ENCODE measurements at regions not wholly inside any gene's neighbourhood (a gene's known extent, or its start where the extent isn't known, plus 50 kb on each side); places are given as distances from the start of the nearest gene placed in this dataset.
"Not testable (repeated sequence)": the region's sequence is repeated elsewhere in the genome, so short reads cannot be mapped to it uniquely, and the experiment has no call there.

DNA sequence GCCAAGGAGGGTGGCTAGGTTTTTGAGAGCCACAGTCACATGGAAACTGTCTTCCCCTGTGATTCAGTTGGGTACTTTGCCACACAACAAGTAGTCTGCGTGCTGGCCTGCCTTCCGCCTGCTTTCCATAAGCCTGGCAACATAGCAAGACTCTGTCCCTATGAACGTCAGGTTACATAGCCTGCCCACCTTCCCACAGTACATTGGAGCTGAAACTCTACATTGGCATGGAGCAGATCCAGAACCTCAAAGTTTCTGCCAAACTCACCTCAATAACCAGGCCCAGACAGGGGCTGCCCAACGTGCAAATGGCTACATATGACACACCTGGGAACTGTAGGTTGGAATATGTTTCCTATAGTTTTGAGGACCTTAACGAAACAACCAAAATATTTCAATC, 140.6 kb upstream of the PRICKLE2 start:
- Histone ChIP-seq H3K27me3 (no peaks in the 10 kb centered on the region), H3K9me3 (no peaks in the 10 kb centered on the region), H3K36me3 (no peaks in the 10 kb centered on the region), H3K27ac (no peak overlapping the region), H3K4me1 (peaks cover 4% of the 10 kb centered on the region), H3K4me3 (no peak overlapping the region)
- TF ChIP-seq, protein P1, sequence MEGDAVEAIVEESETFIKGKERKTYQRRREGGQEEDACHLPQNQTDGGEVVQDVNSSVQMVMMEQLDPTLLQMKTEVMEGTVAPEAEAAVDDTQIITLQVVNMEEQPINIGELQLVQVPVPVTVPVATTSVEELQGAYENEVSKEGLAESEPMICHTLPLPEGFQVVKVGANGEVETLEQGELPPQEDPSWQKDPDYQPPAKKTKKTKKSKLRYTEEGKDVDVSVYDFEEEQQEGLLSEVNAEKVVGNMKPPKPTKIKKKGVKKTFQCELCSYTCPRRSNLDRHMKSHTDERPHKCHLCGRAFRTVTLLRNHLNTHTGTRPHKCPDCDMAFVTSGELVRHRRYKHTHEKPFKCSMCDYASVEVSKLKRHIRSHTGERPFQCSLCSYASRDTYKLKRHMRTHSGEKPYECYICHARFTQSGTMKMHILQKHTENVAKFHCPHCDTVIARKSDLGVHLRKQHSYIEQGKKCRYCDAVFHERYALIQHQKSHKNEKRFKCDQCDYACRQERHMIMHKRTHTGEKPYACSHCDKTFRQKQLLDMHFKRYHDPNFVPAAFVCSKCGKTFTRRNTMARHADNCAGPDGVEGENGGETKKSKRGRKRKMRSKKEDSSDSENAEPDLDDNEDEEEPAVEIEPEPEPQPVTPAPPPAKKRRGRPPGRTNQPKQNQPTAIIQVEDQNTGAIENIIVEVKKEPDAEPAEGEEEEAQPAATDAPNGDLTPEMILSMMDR (IDR thresholded peaks at IDR 0.05), result no peak
- TF ChIP-seq POLR2A (IDR thresholded peaks at IDR 0.05) (no peak), POLR2AphosphoS5 (IDR thresholded peaks at IDR 0.05) (no peak), EP300 (IDR thresholded peaks at IDR 0.05) (no peak)
- DNase-seq (ENCODE audit: low spot score in 2 of 2), result no peak
- WGBS, result 76% methylated on average over 5 of the region's 5 CpGs

DNA sequence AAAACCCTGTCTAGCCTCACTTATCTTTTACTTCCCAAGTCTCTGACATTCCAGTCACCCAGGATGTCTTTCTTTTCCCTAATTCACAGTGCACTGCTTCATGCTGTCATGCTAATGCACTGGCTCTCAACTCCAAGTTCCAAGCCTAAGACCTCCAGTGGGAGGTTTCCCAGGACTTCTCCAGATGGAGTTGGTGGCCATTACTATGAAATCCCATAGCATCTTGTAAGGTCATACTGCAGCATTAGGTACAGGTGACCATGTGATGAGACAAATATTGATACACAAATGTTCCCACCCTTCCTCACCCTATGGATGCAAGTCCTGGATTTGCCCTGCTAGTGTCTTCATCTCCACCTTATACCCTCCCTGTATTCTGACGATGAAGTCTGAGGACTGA, 138.6 kb upstream of the PRICKLE2 start:
- H3K4me1 ChIP-seq, result peaks cover 4% of the 10 kb centered on the region
- H3K27me3 ChIP-seq, result no peaks in the 10 kb centered on the region
- no peak overlapping the region for H3K4me3 ChIP-seq
- no peaks in the 10 kb centered on the region for H3K36me3 ChIP-seq
- no peak overlapping the region for H3K27ac ChIP-seq
- WGBS, result 100% methylated on average over 1 of the region's 1 CpG
- H3K9me3 ChIP-seq, result no peaks in the 10 kb centered on the region
- no peak for DNase-seq (ENCODE audit: low spot score in 2 of 2)
- TF ChIP-seq EP300 (IDR thresholded peaks at IDR 0.05), result no peak
- TF ChIP-seq POLR2A (IDR thresholded peaks at IDR 0.05), result no peak
- TF ChIP-seq POLR2AphosphoS5 (IDR thresholded peaks at IDR 0.05), result no peak
- TF ChIP-seq, protein P1 (IDR thresholded peaks at IDR 0.05), result no peak

DNA sequence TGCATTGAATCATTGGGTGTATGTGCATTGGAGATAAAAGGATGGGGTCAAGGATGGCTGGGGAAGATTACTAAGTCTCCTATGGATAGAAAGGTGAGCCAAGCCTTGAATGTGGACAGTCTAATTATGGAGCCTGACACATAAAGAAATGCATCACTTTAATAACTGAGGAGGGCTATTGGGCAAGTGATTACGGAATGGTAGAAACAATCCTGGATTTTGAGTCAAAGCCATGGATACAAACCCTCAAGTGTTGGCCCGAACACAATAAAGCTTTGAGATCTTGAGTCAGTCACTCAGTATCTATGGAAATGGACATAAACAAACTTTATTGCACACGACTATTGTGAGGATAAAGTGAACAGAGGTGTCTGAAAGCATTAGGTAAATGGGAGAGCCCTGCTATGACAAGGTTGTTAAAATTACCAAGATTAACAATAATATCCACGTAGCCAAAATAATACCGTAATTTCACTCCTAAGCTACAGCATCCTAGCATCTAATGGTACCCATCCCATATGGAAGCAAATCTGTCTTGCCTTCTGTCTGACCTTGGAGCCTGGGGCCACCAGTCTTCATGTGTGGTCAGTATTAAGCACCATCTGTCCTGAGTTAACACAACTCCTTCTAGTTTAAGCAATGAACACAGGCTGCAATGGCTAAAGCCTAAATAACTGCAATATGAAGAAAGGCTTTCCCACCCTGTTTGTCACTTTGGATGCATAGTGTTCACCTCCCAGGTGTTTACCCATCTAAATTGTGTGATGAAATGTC, 136.9 kb upstream of the PRICKLE2 start:
- WGBS, result 68% methylated on average over 5 of the region's 5 CpGs
- Histone ChIP-seq H3K27me3 (no peaks in the 10 kb centered on the region), H3K9me3 (no peaks in the 10 kb centered on the region), H3K27ac (no peak overlapping the region), H3K4me3 (no peak overlapping the region), H3K36me3 (no peaks in the 10 kb centered on the region), H3K4me1 (no peaks in the 10 kb centered on the region)
- no peak for DNase-seq (ENCODE audit: low spot score in 2 of 2)
- TF ChIP-seq, protein P1 (IDR thresholded peaks at IDR 0.05), result no peak
- no peak for TF ChIP-seq POLR2A (IDR thresholded peaks at IDR 0.05)
- TF ChIP-seq POLR2AphosphoS5 (IDR thresholded peaks at IDR 0.05), result no peak
- no peak for TF ChIP-seq EP300 (IDR thresholded peaks at IDR 0.05)

DNA sequence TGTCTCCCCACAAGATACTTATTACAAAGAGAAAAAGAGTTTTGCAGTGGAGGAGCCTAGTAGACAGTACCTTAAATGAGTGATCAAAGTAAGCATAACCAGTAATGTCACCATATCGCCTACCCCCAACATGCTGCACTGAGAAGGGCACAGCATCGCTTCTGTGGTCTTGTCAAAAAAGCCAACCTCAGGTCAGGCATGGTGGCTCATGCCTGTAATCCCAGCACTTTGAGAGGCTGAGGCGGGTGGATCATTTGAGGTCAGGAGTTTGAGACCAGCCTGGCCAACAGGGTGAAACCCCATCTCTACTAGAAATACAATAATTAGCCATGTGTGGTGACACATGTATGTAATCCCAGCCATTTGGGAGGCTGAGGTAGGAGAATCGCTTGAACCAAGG, 135.8 kb upstream of the PRICKLE2 start:
- not testable (repeated sequence) for DNase-seq (ENCODE audit: low spot score in 2 of 2); H3K9me3 ChIP-seq; H3K4me3 ChIP-seq; H3K27me3 ChIP-seq; H3K36me3 ChIP-seq; H3K4me1 ChIP-seq; H3K27ac ChIP-seq
- WGBS, result 79% methylated on average over 3 of the region's 4 CpGs

DNA sequence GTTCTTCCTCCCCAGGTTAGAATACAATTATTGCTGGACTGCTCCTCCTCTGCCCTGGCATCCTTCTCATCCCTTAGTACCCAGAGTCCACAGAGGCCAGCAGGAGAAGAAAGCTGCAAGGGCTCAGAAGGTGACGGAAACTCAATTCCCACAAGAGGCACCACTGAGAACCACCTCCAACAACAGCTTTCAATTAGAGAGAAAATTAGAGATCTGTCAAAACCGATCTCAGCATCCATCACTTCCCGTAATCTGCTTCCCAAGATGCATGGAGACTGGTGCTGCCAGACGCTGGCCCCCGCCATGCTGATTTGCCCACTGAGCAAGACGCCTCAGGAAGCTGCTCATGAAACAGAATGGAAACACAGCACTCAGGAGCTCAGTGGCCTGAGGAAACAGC, 135.0 kb upstream of the PRICKLE2 start:
- H3K4me1 ChIP-seq, result peaks cover 4% of the 10 kb centered on the region
- H3K9me3 ChIP-seq, result no peaks in the 10 kb centered on the region
- 97% methylated on average over 6 of the region's 6 CpGs for WGBS
- TF ChIP-seq, protein P1 (IDR thresholded peaks at IDR 0.05), result no peak
- TF ChIP-seq POLR2A (IDR thresholded peaks at IDR 0.05) (no peak), EP300 (IDR thresholded peaks at IDR 0.05) (no peak), POLR2AphosphoS5 (IDR thresholded peaks at IDR 0.05) (no peak)
- no peaks in the 10 kb centered on the region for H3K27me3 ChIP-seq
- DNase-seq (ENCODE audit: low spot score in 2 of 2), result no peak
- H3K4me3 ChIP-seq, result no peak overlapping the region
- H3K27ac ChIP-seq, result no peak overlapping the region
- H3K36me3 ChIP-seq, result no peaks in the 10 kb centered on the region

DNA sequence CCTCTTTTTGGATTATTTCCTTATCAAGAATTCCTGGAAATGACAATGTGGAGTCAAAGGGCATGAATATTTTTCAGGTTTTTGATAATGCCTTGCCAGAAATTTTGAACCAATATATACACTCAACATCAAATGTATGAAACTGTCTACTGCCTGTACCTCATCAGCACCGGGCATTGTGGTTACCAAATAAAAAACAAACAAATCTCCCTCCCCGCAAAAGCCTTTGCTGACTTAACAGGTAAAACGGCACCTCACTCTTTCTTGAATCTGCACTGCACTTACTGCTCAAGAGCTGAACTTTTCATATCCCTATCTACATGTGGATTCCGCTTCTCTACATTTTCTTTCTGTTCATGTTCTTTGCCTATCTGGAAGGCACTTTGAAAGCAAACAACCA, 134.5 kb upstream of the PRICKLE2 start:
- WGBS, result 87% methylated on average over 4 of the region's 4 CpGs
- H3K9me3 ChIP-seq, result no peaks in the 10 kb centered on the region
- H3K27me3 ChIP-seq, result no peaks in the 10 kb centered on the region
- H3K36me3 ChIP-seq, result no peaks in the 10 kb centered on the region
- TF ChIP-seq POLR2AphosphoS5 (IDR thresholded peaks at IDR 0.05), result no peak
- DNase-seq (ENCODE audit: low spot score in 2 of 2), result no peak
- H3K4me1 ChIP-seq, result peaks cover 4% of the 10 kb centered on the region
- no peak overlapping the region for H3K27ac ChIP-seq
- H3K4me3 ChIP-seq, result no peak overlapping the region
